ENCODE measurements at regions not wholly inside any gene's neighbourhood (a gene's known extent, or its start where the extent isn't known, plus 50 kb on each side); places are given as distances from the start of the nearest gene placed in this dataset.

GRCh38 chr17:79246225-79247190 lies 171.9 kb downstream of the ENGASE start:
- Histone ChIP-seq H4K20me1 (ENCODE audit: insufficient read depth, low read length, poor library complexity, severe bottlenecking) (no peaks in the 10 kb centered on the region), H3K9ac (ENCODE audit: low read depth, low read length, poor library complexity, severe bottlenecking) (no peak overlapping the region), H3K27me3 (ENCODE audit: insufficient read depth, low read length, poor library complexity, severe bottlenecking) (no peaks in the 10 kb centered on the region), H3K9me2 (replicated peaks; ENCODE audit: low read depth, low read length) (no peaks in the 10 kb centered on the region), H3K4me3 (ENCODE audit: low read length, poor library complexity, severe bottlenecking) (no peak overlapping the region), H2AFZ (ENCODE audit: low read length) (no peak overlapping the region), H3K36me3 (ENCODE audit: insufficient read depth, low read length) (no peaks in the 10 kb centered on the region), H3K79me2 (ENCODE audit: insufficient read depth, low read length) (no peaks in the 10 kb centered on the region), H3K4me2 (ENCODE audit: low read depth, low read length, poor library complexity, severe bottlenecking) (no peak overlapping the region), H3K9me3 (ENCODE audit: insufficient read depth, low read depth, low read length) (no peaks in the 10 kb centered on the region), H3K4me1 (ENCODE audit: insufficient read depth, low read length, poor library complexity, severe bottlenecking) (no peaks in the 10 kb centered on the region), H3F3A (ENCODE audit: low read depth) (no peaks in the 10 kb centered on the region)
- TF ChIP-seq CTCF (conservative IDR thresholded peaks at IDR 0.05; ENCODE audit: low read length): no peak

GRCh38 chr17:79244665-79245064 lies 170.0 kb downstream of the ENGASE start:
- H3K4me3 ChIP-seq (ENCODE audit: low read length, poor library complexity, severe bottlenecking): no peak overlapping the region
- no peaks in the 10 kb centered on the region for H3K79me2 ChIP-seq (ENCODE audit: insufficient read depth, low read length)
- no peaks in the 10 kb centered on the region for H3K36me3 ChIP-seq (ENCODE audit: insufficient read depth, low read length)
- no peak overlapping the region for H3K9ac ChIP-seq (ENCODE audit: low read depth, low read length, poor library complexity, severe bottlenecking)
- no peaks in the 10 kb centered on the region for H3F3A ChIP-seq (ENCODE audit: low read depth)
- no peaks in the 10 kb centered on the region for H3K9me3 ChIP-seq (ENCODE audit: insufficient read depth, low read depth, low read length)
- no peaks in the 10 kb centered on the region for H4K20me1 ChIP-seq (ENCODE audit: insufficient read depth, low read length, poor library complexity, severe bottlenecking)
- no peak overlapping the region for H3K4me2 ChIP-seq (ENCODE audit: low read depth, low read length, poor library complexity, severe bottlenecking)
- no peaks in the 10 kb centered on the region for H3K9me2 ChIP-seq (replicated peaks; ENCODE audit: low read depth, low read length)
- H2AFZ ChIP-seq (ENCODE audit: low read length): no peak overlapping the region
- TF ChIP-seq EZH2phosphoT487 (IDR thresholded peaks at IDR 0.05; ENCODE audit: borderline replicate concordance) (no peak), CTCF (conservative IDR thresholded peaks at IDR 0.05; ENCODE audit: low read length) (no peak)
- no peaks in the 10 kb centered on the region for H3K27me3 ChIP-seq (ENCODE audit: insufficient read depth, low read length, poor library complexity, severe bottlenecking)
- no peaks in the 10 kb centered on the region for H3K4me1 ChIP-seq (ENCODE audit: insufficient read depth, low read length, poor library complexity, severe bottlenecking)

- TF ChIP-seq CTCF (conservative IDR thresholded peaks at IDR 0.05; ENCODE audit: low read length) (no peak), EZH2phosphoT487 (IDR thresholded peaks at IDR 0.05; ENCODE audit: borderline replicate concordance) (no peak)
- no peak overlapping the region for H3K4me2 ChIP-seq (ENCODE audit: low read depth, low read length, poor library complexity, severe bottlenecking)
- H3K4me1 ChIP-seq (ENCODE audit: insufficient read depth, low read length, poor library complexity, severe bottlenecking): no peaks in the 10 kb centered on the region
- no peak overlapping the region for H3K9ac ChIP-seq (ENCODE audit: low read depth, low read length, poor library complexity, severe bottlenecking)
- no peaks in the 10 kb centered on the region for H3K79me2 ChIP-seq (ENCODE audit: insufficient read depth, low read length)
- no peaks in the 10 kb centered on the region for H3K27me3 ChIP-seq (ENCODE audit: insufficient read depth, low read length, poor library complexity, severe bottlenecking)
- H3K4me3 ChIP-seq (ENCODE audit: low read length, poor library complexity, severe bottlenecking): no peak overlapping the region
- no peaks in the 10 kb centered on the region for H4K20me1 ChIP-seq (ENCODE audit: insufficient read depth, low read length, poor library complexity, severe bottlenecking)
- H2AFZ ChIP-seq (ENCODE audit: low read length): no peak overlapping the region
- no peaks in the 10 kb centered on the region for H3K36me3 ChIP-seq (ENCODE audit: insufficient read depth, low read length)
- no peaks in the 10 kb centered on the region for H3F3A ChIP-seq (ENCODE audit: low read depth)
- no peaks in the 10 kb centered on the region for H3K9me3 ChIP-seq (ENCODE audit: insufficient read depth, low read depth, low read length)
- H3K9me2 ChIP-seq (replicated peaks; ENCODE audit: low read depth, low read length): no peaks in the 10 kb centered on the region
Observed at GRCh38 chr17:79243996-79244395, 169.4 kb downstream of the ENGASE start.
